ENCODE measurements at regions not wholly inside any gene's neighbourhood (a gene's known extent, or its start where the extent isn't known, plus 50 kb on each side); places are given as distances from the start of the nearest gene placed in this dataset.

- CTCF ChIA-PET (ENCODE audit: partially characterized antibody) = interaction anchor here (0.8 kb wide), 2 partner anchors 10 to 66 kb away, joined by 3 read pairs; no protein-coding TSS in a partner anchor
- no peak for DNase-seq (ENCODE audit: low read depth in 1 of 2, low spot score in 2 of 2)
- TF ChIP-seq POU5F1 (IDR thresholded peaks at IDR 0.05; ENCODE audit: low read depth, low read length) (no peak), JUN (IDR thresholded peaks at IDR 0.05; ENCODE audit: low read depth, low read length) (no peak), PHF8 (conservative IDR thresholded peaks at IDR 0.05; ENCODE audit: low read depth, low read length) (no peak), ASH2L (IDR thresholded peaks at IDR 0.05; ENCODE audit: low read length) (no peak), SP1 (IDR thresholded peaks at IDR 0.05; ENCODE audit: low read depth, low read length) (no peak), E2F6 (IDR thresholded peaks at IDR 0.05) (no peak), CBX8 (IDR thresholded peaks at IDR 0.05; ENCODE audit: borderline replicate concordance, low read depth, low read length) (no peak), SP2 (IDR thresholded peaks at IDR 0.05; ENCODE audit: low read length) (no peak)
Measured at GRCh38 chr5:2631758-2632157, 119.7 kb downstream of the IRX2 start.

More at GRCh38 chr5:2631758-2632157, 119.7 kb downstream of the IRX2 start:
- Histone ChIP-seq H3K9ac (replicated peaks in 1 of 4; ENCODE audit: extremely low read depth in 1 of 4, low read depth in 3 of 4, low read length in 3 of 4) (no peak overlapping the region), H3K4me2 (ENCODE audit: insufficient read depth in 1 of 2, low read depth in 2 of 2, low read length in 2 of 2) (no peak overlapping the region), H3K14ac (ENCODE audit: insufficient read length) (no peak overlapping the region), H3K9me3 (ENCODE audit: insufficient read depth in 2 of 2, low read depth in 1 of 2, low read length in 1 of 2) (no peaks in the 10 kb centered on the region), H2BK120ac (replicated peaks; ENCODE audit: low read depth, low read length) (no peak overlapping the region), H4K20me1 (replicated peaks in 1 of 2; ENCODE audit: control insufficient read depth in 1 of 2, insufficient read depth in 2 of 2, low read length in 2 of 2) (no peaks in the 10 kb centered on the region), H3K23ac (ENCODE audit: insufficient read length) (no peak overlapping the region), H4K91ac (replicated peaks; ENCODE audit: insufficient read length, low read length) (no peak overlapping the region), H2BK5ac (ENCODE audit: low read depth, low read length) (no peak overlapping the region), H3K79me1 (ENCODE audit: low read depth, low read length) (no peaks in the 10 kb centered on the region), H4K5ac (ENCODE audit: insufficient read length, low read depth, low read length) (no peak overlapping the region), H3K79me2 (ENCODE audit: control insufficient read depth in 1 of 2, insufficient read depth in 2 of 2, low read length in 2 of 2) (no peaks in the 10 kb centered on the region), H2AK5ac (ENCODE audit: low read depth, low read length) (no peak overlapping the region), H3K56ac (replicated peaks; ENCODE audit: insufficient read length, low read depth, low read length) (no peak overlapping the region), H3K4ac (replicated peaks; ENCODE audit: insufficient read length, low read depth, low read length) (no peak overlapping the region), H3K27ac (ENCODE audit: low read depth, low read length) (no peak overlapping the region), H4K8ac (ENCODE audit: extremely low read depth, insufficient read depth, low read length) (no peak overlapping the region), H2BK20ac (ENCODE audit: low read length) (no peak overlapping the region), H2BK15ac (ENCODE audit: low read length) (no peak overlapping the region), H2BK12ac (ENCODE audit: low read depth, low read length) (no peak overlapping the region), H3K23me2 (ENCODE audit: low read depth, low read length) (no peaks in the 10 kb centered on the region), H3K27me3 (replicated peaks in 1 of 4; ENCODE audit: control insufficient read depth in 3 of 4, extremely low read depth in 1 of 4, insufficient read depth in 3 of 4, low read length in 3 of 4) (no peaks in the 10 kb centered on the region; a peak in 1 of 7 replicates), H3K4me1 (replicated peaks in 1 of 4; ENCODE audit: control insufficient read depth in 3 of 4, insufficient read depth in 4 of 4, low read length in 3 of 4) (no peaks in the 10 kb centered on the region; a peak in 1 of 7 replicates), H2AFZ (ENCODE audit: low read length) (no peak overlapping the region), H3K36me3 (ENCODE audit: control insufficient read depth in 2 of 4, insufficient read depth in 4 of 4, low read length in 3 of 4) (no peaks in the 10 kb centered on the region), H3K18ac (ENCODE audit: extremely low read depth, low read length) (no peak overlapping the region), H3K4me3 (ENCODE audit: extremely low read depth in 1 of 4, insufficient read depth in 2 of 4, low read depth in 3 of 4, low read length in 4 of 4) (no peak overlapping the region)
- WGBS, 2 experiments (ENCODE audit: extremely low coverage in 1 of 2, insufficient coverage in 1 of 2, insufficient read length in 1 of 2, insufficient replicate concordance in 2 of 2, low coverage in 1 of 2, low lambda C conversion rate in 2 of 2, missing lambda C conversion rate in 1 of 2) = 98% methylated on average over 11 of the region's 11 CpGs; no CpG with 5 or more reads in 1 of the 2 experiments
- POLR2A ChIA-PET (ENCODE audit: partially characterized antibody) = no interaction called here
- no peak for FAIRE-seq

Data from H1 (cell line).